Kidney epithelial cell (primary cell): ENCODE measurements at regions not wholly inside any gene's neighbourhood (a gene's known extent, or its start where the extent isn't known, plus 50 kb on each side); places are given as distances from the start of the nearest gene placed in this dataset.

Source experiments
- DNase-seq: peaks from one replicate; pipeline ENCODE4 v3.0.0-alpha.2; 2010; ENCODE audit warnings: low read depth
- H3K27me3 ChIP-seq: 2 replicates; pipeline ENCODE4 v1.6.0; 2011; ENCODE audit warnings: low read length; ENCODE audit not compliant: control insufficient read depth, insufficient read depth
- H3K36me3 ChIP-seq: 2 replicates; pipeline ENCODE4 v1.5.1; 2011; ENCODE audit warnings: low read length; ENCODE audit not compliant: control insufficient read depth, insufficient read depth
- H3K4me3 ChIP-seq: 2 replicates; pipeline ENCODE4 v1.5.1; 2011; ENCODE audit warnings: low read depth, mild to moderate bottlenecking, control low read depth, low read length
- CTCF ChIP-seq: IDR thresholded peaks from 2 replicates; pipeline ENCODE4 v1.5.1; 2011; ENCODE audit warnings: mild to moderate bottlenecking, moderate library complexity, low read length, control low read depth, inconsistent platforms; ENCODE audit not compliant: insufficient read depth, poor library complexity, severe bottlenecking

GRCh38 chr3:64743156-64743886 lies 55.5 kb upstream of the ADAMTS9 start:
- H3K36me3 ChIP-seq = no peaks in the 10 kb centered on the region
- no peak overlapping the region for H3K4me3 ChIP-seq
- DNase-seq = no peak
- no peaks in the 10 kb centered on the region for H3K27me3 ChIP-seq
- no peak for TF ChIP-seq CTCF

- H3K36me3 ChIP-seq = no peaks in the 10 kb centered on the region
- TF ChIP-seq CTCF = no peak
- no peaks in the 10 kb centered on the region for H3K27me3 ChIP-seq
- no peak for DNase-seq
- H3K4me3 ChIP-seq = no peak overlapping the region
Measured at GRCh38 chr3:64741341-64741740, 53.5 kb upstream of the ADAMTS9 start.

DNA sequence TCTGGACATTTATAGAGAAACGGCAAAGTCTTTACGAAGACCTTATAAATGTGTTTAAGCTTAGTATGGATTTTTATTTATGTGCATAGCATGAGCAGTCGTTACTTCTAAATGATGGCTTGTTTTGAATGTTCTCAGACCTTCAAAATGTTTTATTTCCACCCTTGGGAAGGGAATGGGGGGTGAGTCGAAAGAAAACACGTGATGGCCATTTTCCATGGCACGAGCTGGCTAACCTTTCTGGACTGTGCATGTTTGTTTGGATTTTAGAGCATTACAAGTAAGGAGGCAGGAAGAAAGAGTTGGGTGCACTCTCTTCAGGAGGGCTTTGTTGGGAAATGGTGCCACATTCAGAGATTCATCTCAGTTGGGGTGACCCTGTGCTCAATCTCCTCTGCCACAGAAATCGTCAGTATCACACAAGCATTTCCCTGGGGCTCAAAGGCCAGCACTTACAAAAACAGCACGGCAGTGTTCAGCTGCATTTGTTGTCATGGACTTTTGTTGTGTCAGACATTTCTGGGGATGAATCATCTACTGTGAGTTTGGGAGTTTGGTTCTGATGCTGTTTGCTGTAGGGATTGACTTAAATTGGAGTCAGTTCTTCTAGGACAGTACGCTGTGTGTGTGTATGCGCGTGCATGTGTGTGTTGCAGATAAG lies 52.3 kb upstream of the ADAMTS9 start:
- Histone ChIP-seq H3K36me3 (no peaks in the 10 kb centered on the region), H3K27me3 (no peaks in the 10 kb centered on the region), H3K4me3 (no peak overlapping the region)
- no peak for DNase-seq
- no peak for TF ChIP-seq CTCF
